Liver (tissue), 8 donors: ENCODE measurements at regions not wholly inside any gene's neighbourhood (a gene's known extent, or its start where the extent isn't known, plus 50 kb on each side); places are given as distances from the start of the nearest gene placed in this dataset.

ENCODE experiments used
- DNase-seq: peaks from one replicate; pipeline ENCODE4 v3.0.0-alpha.2; 2017; ENCODE audit warnings: low spot score
- H3K27ac ChIP-seq, 2 donors: one replicate each; pipeline ENCODE4 v1.7.0; 2013; ENCODE audit warnings: inconsistent platforms in 2 of 2, low read length in 2 of 2, control low read depth in 1 of 2, low read depth in 1 of 2, mild to moderate bottlenecking in 1 of 2
- H3K27me3 ChIP-seq, 4 donors: one replicate each; pipeline versions ENCODE4 v1.6.1 to v1.7.0; 2013; ENCODE audit warnings: low read length in 3 of 4, inconsistent platforms in 1 of 4, mild to moderate bottlenecking in 1 of 4, moderate library complexity in 1 of 4; ENCODE audit not compliant: control insufficient read depth in 4 of 4, insufficient read depth in 4 of 4
- H3K36me3 ChIP-seq, 4 donors: one replicate each; pipeline versions ENCODE4 v1.6.1 to v1.7.0; 2013; ENCODE audit warnings: low read length in 3 of 4, mild to moderate bottlenecking in 3 of 4, low read depth in 1 of 4, moderate library complexity in 1 of 4; ENCODE audit not compliant: control insufficient read depth in 4 of 4, insufficient read depth in 3 of 4
- H3K4me1 ChIP-seq, 4 donors: one replicate each; pipeline versions ENCODE4 v1.6.1 to v1.7.0; 2013; ENCODE audit warnings: low read length in 3 of 4, mild to moderate bottlenecking in 3 of 4, moderate library complexity in 1 of 4; ENCODE audit not compliant: control insufficient read depth in 4 of 4, insufficient read depth in 4 of 4
- H3K4me3 ChIP-seq, 3 donors: one replicate each; pipeline versions ENCODE4 v1.6.1 to v1.7.0; 2013; ENCODE audit warnings: low read length in 3 of 3, control low read depth in 1 of 3, low read depth in 1 of 3, mild to moderate bottlenecking in 1 of 3
- H3K9ac ChIP-seq, 2 donors: one replicate each; pipeline ENCODE4 v1.7.0; 2013; ENCODE audit warnings: low read length in 2 of 2, mild to moderate bottlenecking in 2 of 2, moderate library complexity in 2 of 2, control low read depth in 1 of 2, low read depth in 1 of 2
- H3K9me3 ChIP-seq, 4 donors: one replicate each; pipeline versions ENCODE4 v1.6.1 to v1.7.0; 2013; ENCODE audit warnings: low read length in 3 of 4; ENCODE audit not compliant: control insufficient read depth in 4 of 4
- ATF3 ChIP-seq: IDR thresholded peaks from 2 replicates; pipeline ENCODE4 v1.6.1; 2016; ENCODE audit warnings: antibody characterized with exemption
- CTCF ChIP-seq: fragments of 150-350 bp; IDR thresholded peaks from 2 replicates; pipeline ENCODE4 v1.5.1; 2017; ENCODE audit warnings: improper control_type of control experiment, low read depth, low read length; ENCODE audit not compliant: missing input control
- EGR1 ChIP-seq, 2 donors: IDR thresholded peaks; 2 replicates each; pipeline ENCODE4 v1.6.1; 2016 to 2018; ENCODE audit warnings: antibody characterized with exemption in 2 of 2, low read depth in 2 of 2
- FOXA1 ChIP-seq: IDR thresholded peaks from 2 replicates; pipeline ENCODE4 v1.6.1; 2016; ENCODE audit warnings: antibody characterized with exemption
- FOXA2 ChIP-seq: IDR thresholded peaks from 2 replicates; pipeline ENCODE4 v1.6.1; 2016; ENCODE audit warnings: antibody characterized with exemption
- GABPA ChIP-seq, 2 donors: IDR thresholded peaks in 1 of 2; conservative IDR thresholded peaks in 1 of 2; 2 replicates each; pipeline ENCODE4 v1.6.1; 2016; ENCODE audit warnings: antibody characterized with exemption in 2 of 2, mild to moderate bottlenecking in 1 of 2, moderate library complexity in 1 of 2
- HNF4A ChIP-seq, 2 donors: conservative IDR thresholded peaks; 2 replicates each; pipeline ENCODE4 v1.6.1; 2016; ENCODE audit warnings: antibody characterized with exemption in 2 of 2, mild to moderate bottlenecking in 2 of 2
- HNF4G ChIP-seq: IDR thresholded peaks from 2 replicates; pipeline ENCODE4 v1.6.1; 2016; ENCODE audit warnings: antibody characterized with exemption
- JUND ChIP-seq, 2 donors: IDR thresholded peaks; 2 replicates each; pipeline ENCODE4 v1.6.1; 2016; ENCODE audit warnings: antibody characterized with exemption in 2 of 2
- MAX ChIP-seq: IDR thresholded peaks from 2 replicates; pipeline ENCODE4 v1.6.1; 2016; ENCODE audit warnings: antibody characterized with exemption
- NR2F2 ChIP-seq: IDR thresholded peaks from 2 replicates; pipeline ENCODE4 v1.6.1; 2016; ENCODE audit warnings: antibody characterized with exemption
- RAD21 ChIP-seq, 2 donors: IDR thresholded peaks; 2 replicates each; pipeline ENCODE4 v1.6.1; 2016; ENCODE audit warnings: antibody characterized with exemption in 2 of 2, mild to moderate bottlenecking in 2 of 2
- REST ChIP-seq: IDR thresholded peaks from 2 replicates; pipeline ENCODE4 v1.6.1; 2016; ENCODE audit warnings: antibody characterized with exemption, mild to moderate bottlenecking
- RXRA ChIP-seq, 2 donors: IDR thresholded peaks; 2 replicates each; pipeline ENCODE4 v1.6.1; 2017 to 2018; ENCODE audit warnings: antibody characterized with exemption in 2 of 2, mild to moderate bottlenecking in 1 of 2
- SP1 ChIP-seq: IDR thresholded peaks from 2 replicates; pipeline ENCODE4 v1.6.1; 2018; ENCODE audit warnings: antibody characterized with exemption, mild to moderate bottlenecking
- TAF1 ChIP-seq: conservative IDR thresholded peaks from 2 replicates; pipeline ENCODE4 v1.6.1; 2016; ENCODE audit warnings: antibody characterized with exemption, mild to moderate bottlenecking
- YY1 ChIP-seq: IDR thresholded peaks from 2 replicates; pipeline ENCODE4 v1.6.1; 2016; ENCODE audit warnings: antibody characterized with exemption, mild to moderate bottlenecking
- ZBTB33 ChIP-seq: IDR thresholded peaks from 2 replicates; pipeline ENCODE4 v1.6.1; 2016; ENCODE audit warnings: antibody characterized with exemption
- WGBS: extraction: QIAGEN DNeasy Blood & Tissue Kit; methylation state at CpG from one replicate; pipeline ENCODE4 v1.1.7; 2013; 5-methylcytosine and 5-hydroxymethylcytosine counted together
- donor health status: healthy.
- donor health status: healthy.
- donor health status: healthy.
- donor health status: healthy.
- donor health status: healthy.

GRCh38 chr6:55636406-55637102 lies 57.6 kb upstream of the HMGCLL1 start:
- peaks cover 0 to 3% (median 0%) of the 10 kb centered on the region in 4 donors for H3K27me3 ChIP-seq
- WGBS: 57% methylated on average over 2 of the region's 2 CpGs
- H3K27ac ChIP-seq: no peak overlapping the region
- no peak for TF ChIP-seq FOXA2
- no peak for TF ChIP-seq JUND (IDR thresholded peaks at IDR 0.05)
- TF ChIP-seq RAD21 (IDR thresholded peaks at IDR 0.05): no peak
- no peak for TF ChIP-seq TAF1
- no peak for TF ChIP-seq ATF3
- TF ChIP-seq NR2F2: no peak
- TF ChIP-seq RXRA (IDR thresholded peaks at IDR 0.05): no peak
- no peak for TF ChIP-seq EGR1 (IDR thresholded peaks at IDR 0.05; ENCODE audit: low read depth in 2 of 2)
- TF ChIP-seq MAX: no peak
- TF ChIP-seq GABPA (IDR thresholded peaks at IDR 0.05 in 1 of 2, conservative IDR thresholded peaks at IDR 0.05 in 1 of 2): no peak
- TF ChIP-seq HNF4G: no peak
- TF ChIP-seq ZBTB33: no peak
- TF ChIP-seq SP1: no peak
- no peak for TF ChIP-seq FOXA1
- no peak for TF ChIP-seq CTCF
- TF ChIP-seq REST: no peak
- TF ChIP-seq YY1: no peak
- TF ChIP-seq HNF4A (conservative IDR thresholded peaks at IDR 0.05): no peak
- H3K36me3 ChIP-seq: no peaks in the 10 kb centered on the region
- no peaks in the 10 kb centered on the region for H3K9me3 ChIP-seq
- no peak overlapping the region for H3K4me3 ChIP-seq
- no peak for DNase-seq
- no peak overlapping the region for H3K9ac ChIP-seq
- no peaks in the 10 kb centered on the region for H3K4me1 ChIP-seq
